Loucy (cell line): ENCODE measurements at regions not wholly inside any gene's neighbourhood (a gene's known extent, or its start where the extent isn't known, plus 50 kb on each side); places are given as distances from the start of the nearest gene placed in this dataset.

Experiments
- CTCF ChIP-seq: fragments of 200-600 bp; sonication (generic); conservative IDR thresholded peaks from 2 replicates; pipeline ENCODE4 v1.5.1; 2014; ENCODE audit warnings: mild to moderate bottlenecking, antibody characterized with exemption, low read length
- EZH2phosphoT487 ChIP-seq: fragments of 200-600 bp; IDR thresholded peaks from 2 replicates; pipeline ENCODE4 v1.6.1; 2018; ENCODE audit warnings: antibody characterized with exemption, mild to moderate bottlenecking, moderate library complexity, borderline replicate concordance

GRCh38 chr4:29131304-29131703 is 1588.9 kb upstream of the PCDH7 start:
- TF ChIP-seq CTCF (no peak), EZH2phosphoT487 (no peak)
